GM12878 (cell line): ENCODE measurements at regions not wholly inside any gene's neighbourhood (a gene's known extent, or its start where the extent isn't known, plus 50 kb on each side); places are given as distances from the start of the nearest gene placed in this dataset.

ENCODE experiments used
- ATAC-seq: fragments of 200-7000 bp; cut with Tn5 transposase; 3 replicates; pipeline ENCODE4 v1.9.1; 2020; ENCODE audit warnings: mild to moderate bottlenecking, moderate library complexity
- BruUV-seq: library from RNA; stranded (reverse); fragments of 400-500 nt; replicated peaks from 2 replicates; lab custom pipeline; 2021; lab: Mats Ljungman, UMichigan
- CTCF ChIA-PET: fragments of 300-600 bp; sonication (Branson Sonifier 250); formaldehyde crosslinking; extraction: SDS; loops from one replicate; lab custom pipeline; 2021; ENCODE audit warnings: inconsistent platforms; lab: Yijun Ruan, JAX
- POLR2A ChIA-PET: fragments of 350-600 bp; formaldehyde crosslinking; extraction: SDS; loops from one replicate; lab custom pipeline; 2021; ENCODE audit warnings: inconsistent platforms; lab: Charles Lee
- RAD21 ChIA-PET: fragments of 300-600 bp; sonication (Branson Sonifier 250); formaldehyde crosslinking; loops from one replicate; lab custom pipeline; 2023; ENCODE audit warnings: antibody characterized with exemption; ENCODE audit not compliant: unreplicated experiment; lab: Charles Lee
- SMC1A ChIA-PET: fragments of 300-600 bp; sonication (Branson Sonifier 250); formaldehyde crosslinking; loops from one replicate; lab custom pipeline; 2023; ENCODE audit not compliant: unreplicated experiment, uncharacterized antibody; lab: Charles Lee
- DNase-seq: peaks from one replicate; pipeline ENCODE4 v3.0.0-alpha.2; 2011; ENCODE audit warnings: low read depth, low spot score
- FAIRE-seq: peaks from 3 replicates; lab custom pipeline; 2011; peaks lifted over from hg19 to GRCh38; lab: Jason Lieb, UNC
- H2AFZ ChIP-seq: 2 replicates; pipeline ENCODE4 v1.6.0; 2011; ENCODE audit warnings: low read depth, low read length, control low read depth; ENCODE audit not compliant: control insufficient read depth
- H3K27ac ChIP-seq: 2 replicates; pipeline ENCODE4 v1.5.1; 2011; ENCODE audit warnings: control low read depth; ENCODE audit not compliant: control insufficient read depth, insufficient read depth
- H3K27me3 ChIP-seq, 2 experiments: replicated peaks in 1 of 2; 2 replicates each; pipeline versions ENCODE4 v1.6.0 to v1.6.1; 2011; ENCODE audit warnings: low read length in 1 of 2; ENCODE audit not compliant: control insufficient read depth in 2 of 2, insufficient read depth in 2 of 2
- H3K36me3 ChIP-seq, 2 experiments: 2 replicates each; pipeline ENCODE4 v1.5.1; 2011; ENCODE audit warnings: low read length in 1 of 2; ENCODE audit not compliant: control insufficient read depth in 2 of 2, insufficient read depth in 2 of 2
- H3K4me1 ChIP-seq: 2 replicates; pipeline ENCODE4 v1.6.1; 2011; ENCODE audit warnings: mild to moderate bottlenecking, low read length, moderate library complexity, mixed read lengths; ENCODE audit not compliant: control insufficient read depth, insufficient read depth
- H3K4me2 ChIP-seq: 2 replicates; pipeline ENCODE4 v1.6.0; 2011; ENCODE audit warnings: control low read depth; ENCODE audit not compliant: control insufficient read depth, insufficient read depth
- H3K4me3 ChIP-seq: fragments of 200-600 bp; sonication (generic); 2 replicates; pipeline ENCODE4 v1.5.1; 2016
- H3K79me2 ChIP-seq: 2 replicates; pipeline ENCODE4 v1.6.0; 2011; ENCODE audit warnings: low read length; ENCODE audit not compliant: control insufficient read depth, insufficient read depth
- H3K9ac ChIP-seq: 2 replicates; pipeline ENCODE4 v1.8.0; 2011; ENCODE audit warnings: low read length, control low read depth, mixed read lengths; ENCODE audit not compliant: control insufficient read depth, insufficient read depth
- H3K9me3 ChIP-seq: replicated peaks from 3 replicates; pipeline ENCODE4 v1.5.1; 2011; ENCODE audit warnings: mild to moderate bottlenecking, low read length; ENCODE audit not compliant: control insufficient read depth, insufficient read depth
- H4K20me1 ChIP-seq: 2 replicates; pipeline ENCODE4 v1.6.0; 2011; ENCODE audit not compliant: control insufficient read depth, insufficient read depth
- ATF3 ChIP-seq: IDR thresholded peaks from 2 replicates; pipeline ENCODE4 v1.6.1; 2011; ENCODE audit warnings: low read depth, mild to moderate bottlenecking, low read length, moderate library complexity, borderline replicate concordance; ENCODE audit errors: extremely low read depth
- CBX5 ChIP-seq: sonication (generic); IDR thresholded peaks from 2 replicates; pipeline ENCODE4 v1.6.1; 2016; ENCODE audit warnings: low read depth, moderate library complexity, mild to moderate bottlenecking, inconsistent platforms
- CHD4 ChIP-seq: fragments of 200-600 bp; sonication (generic); IDR thresholded peaks from 2 replicates; pipeline ENCODE4 v1.6.1; 2016; ENCODE audit warnings: mild to moderate bottlenecking
- EED ChIP-seq: sonication (generic); IDR thresholded peaks from 2 replicates; pipeline ENCODE4 v1.6.1; 2016; ENCODE audit warnings: antibody characterized with exemption, low read depth
- ELK1 ChIP-seq: IDR thresholded peaks from 2 replicates; pipeline ENCODE4 v1.6.1; 2012; ENCODE audit warnings: low read depth, low read length, improper control_type of control experiment
- GATAD2B ChIP-seq: fragments of 450-650 bp; conservative IDR thresholded peaks from 2 replicates; pipeline ENCODE4 v1.6.1; 2017; ENCODE audit warnings: low read depth, mild to moderate bottlenecking, moderate library complexity
- JUNB ChIP-seq: IDR thresholded peaks from 2 replicates; pipeline ENCODE4 v1.6.1; 2016; ENCODE audit warnings: antibody characterized with exemption, mild to moderate bottlenecking
- MEF2A ChIP-seq: IDR thresholded peaks from 2 replicates; pipeline ENCODE4 v1.6.1; 2011; ENCODE audit warnings: low read depth, mild to moderate bottlenecking, low read length, moderate library complexity; ENCODE audit not compliant: insufficient read depth
- MTA3 ChIP-seq: IDR thresholded peaks from 2 replicates; pipeline ENCODE4 v1.6.1; 2012; ENCODE audit warnings: low read length, inconsistent platforms, borderline replicate concordance
- NR2C1 ChIP-seq: fragments of 450-650 bp; IDR thresholded peaks from 2 replicates; pipeline ENCODE4 v1.6.1; 2017; ENCODE audit warnings: antibody characterized with exemption, mild to moderate bottlenecking, moderate library complexity
- POLR2A ChIP-seq: IDR thresholded peaks from 2 replicates; pipeline ENCODE4 v1.6.1; 2011; ENCODE audit warnings: low read depth, mild to moderate bottlenecking, low read length
- RAD21 ChIP-seq: IDR thresholded peaks from 2 replicates; pipeline ENCODE4 v1.6.1; 2011; ENCODE audit warnings: mild to moderate bottlenecking, low read depth, low read length, moderate library complexity; ENCODE audit not compliant: insufficient read depth
- RFX5 ChIP-seq: IDR thresholded peaks from 2 replicates; pipeline ENCODE4 v1.6.1; 2011; ENCODE audit warnings: low read depth, low read length, improper control_type of control experiment
- SMAD1 ChIP-seq: fragments of 450-650 bp; IDR thresholded peaks from 2 replicates; pipeline ENCODE4 v1.6.1; 2018; ENCODE audit warnings: mild to moderate bottlenecking, low read depth; ENCODE audit not compliant: partially characterized antibody
- SPI1 ChIP-seq: IDR thresholded peaks from 2 replicates; pipeline ENCODE4 v1.6.1; 2011; ENCODE audit warnings: low read depth, mild to moderate bottlenecking, low read length, moderate library complexity, borderline replicate concordance; ENCODE audit not compliant: insufficient read depth
- SRF ChIP-seq, 2 experiments: IDR thresholded peaks; 2 replicates each; pipeline ENCODE4 v1.6.1; 2011; ENCODE audit warnings: low read depth in 2 of 2, low read length in 2 of 2, mild to moderate bottlenecking in 1 of 2, moderate library complexity in 1 of 2
- SUPT20H ChIP-seq: IDR thresholded peaks from 2 replicates; pipeline ENCODE4 v1.6.1; 2011; ENCODE audit warnings: low read depth, mild to moderate bottlenecking, low read length, moderate library complexity, borderline replicate concordance; ENCODE audit not compliant: control insufficient read depth
- TBL1XR1 ChIP-seq: IDR thresholded peaks from 2 replicates; pipeline ENCODE4 v1.6.1; 2012; ENCODE audit warnings: low read depth, low read length, improper control_type of control experiment
- USF2 ChIP-seq: IDR thresholded peaks from 2 replicates; pipeline ENCODE4 v1.6.1; 2011; ENCODE audit warnings: low read depth, low read length, improper control_type of control experiment, borderline replicate concordance
- in situ Hi-C: fragments of 300-500 bp; cut with MboI; formaldehyde crosslinking; loops from 9 replicates; pipeline ENCODE4 v1.14.3; 2018; ENCODE audit warnings: mixed read lengths
- intact Hi-C: fragments of 100-400 bp; cut with micrococcal nuclease; formaldehyde crosslinking; loops from one replicate; pipeline ENCODE4 v1.14.2; 2022; ENCODE audit not compliant: unreplicated experiment
- TF ChIP-seq, protein P1 (sequence below): IDR thresholded peaks from 2 replicates; pipeline ENCODE4 v1.6.1; 2011; ENCODE audit warnings: mild to moderate bottlenecking, low read depth, low read length, moderate library complexity; ENCODE audit not compliant: insufficient replicate concordance

- intact Hi-C loops = no loop called here
- Histone ChIP-seq H3K9me3 (no peaks in the 10 kb centered on the region), H3K4me2 (no peak overlapping the region), H3K4me3 (no peak overlapping the region), H2AFZ (no peak overlapping the region), H3K27ac (no peak overlapping the region), H3K36me3 (no peaks in the 10 kb centered on the region), H4K20me1 (no peaks in the 10 kb centered on the region), H3K79me2 (no peaks in the 10 kb centered on the region), H3K4me1 (no peaks in the 10 kb centered on the region), H3K27me3 (no peaks in the 10 kb centered on the region), H3K9ac (no peak overlapping the region)
- no TSS peak for BruUV-seq
- no peak for TF ChIP-seq POLR2A
- no peak for TF ChIP-seq CHD4
- TF ChIP-seq RAD21 = no peak
- no peak for TF ChIP-seq EED
- no peak for TF ChIP-seq JUNB
- TF ChIP-seq, protein P1, sequence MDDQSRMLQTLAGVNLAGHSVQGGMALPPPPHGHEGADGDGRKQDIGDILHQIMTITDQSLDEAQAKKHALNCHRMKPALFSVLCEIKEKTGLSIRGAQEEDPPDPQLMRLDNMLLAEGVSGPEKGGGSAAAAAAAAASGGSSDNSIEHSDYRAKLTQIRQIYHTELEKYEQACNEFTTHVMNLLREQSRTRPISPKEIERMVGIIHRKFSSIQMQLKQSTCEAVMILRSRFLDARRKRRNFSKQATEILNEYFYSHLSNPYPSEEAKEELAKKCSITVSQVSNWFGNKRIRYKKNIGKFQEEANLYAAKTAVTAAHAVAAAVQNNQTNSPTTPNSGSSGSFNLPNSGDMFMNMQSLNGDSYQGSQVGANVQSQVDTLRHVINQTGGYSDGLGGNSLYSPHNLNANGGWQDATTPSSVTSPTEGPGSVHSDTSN = no peak
- no peak for TF ChIP-seq CBX5
- TF ChIP-seq TBL1XR1 = no peak
- no peak for TF ChIP-seq GATAD2B
- no peak for TF ChIP-seq SRF (IDR thresholded peaks at IDR 0.05; ENCODE audit: low read depth in 2 of 2, low read length in 2 of 2)
- TF ChIP-seq ELK1 = no peak
- TF ChIP-seq ATF3 = no peak
- TF ChIP-seq NR2C1 = no peak
- no peak for TF ChIP-seq USF2
- TF ChIP-seq MEF2A = no peak
- no peak for TF ChIP-seq RFX5
- no peak for TF ChIP-seq SPI1
- no peak for TF ChIP-seq SUPT20H
- TF ChIP-seq SMAD1 = no peak
- no peak for TF ChIP-seq MTA3
- DNase-seq (no peak), ATAC-seq (no peak), FAIRE-seq (no peak)
- ChIA-PET RAD21 (no interaction called here), SMC1A (no interaction called here), POLR2A (no interaction called here), CTCF (no interaction called here)
- in situ Hi-C loops = no loop called here
These were observed 1444.5 kb downstream of the BRINP3 start for GRCh38 chr1:189033169-189033568.
